Calu3 (cell line): ENCODE measurements at regions not wholly inside any gene's neighbourhood (a gene's known extent, or its start where the extent isn't known, plus 50 kb on each side); places are given as distances from the start of the nearest gene placed in this dataset.
A peak's percentile ranks its signal among the peaks of the same experiment; 100 is the strongest.

Experiments used
- BruUV-seq: library from RNA; stranded (reverse); fragments of 400-500 nt; replicated peaks from 2 replicates; lab custom pipeline; 2021; lab: Mats Ljungman, UMichigan
- CTCF ChIA-PET: fragments of 300-600 bp; sonication (Branson Sonifier 250); formaldehyde crosslinking; loops from one replicate; lab custom pipeline; 2022; ENCODE audit warnings: antibody characterized with exemption; lab: Charles Lee
- DNase-seq: peaks from one replicate; pipeline ENCODE4 v3.0.0; 2022
- H3K27ac Mint-ChIP-seq: one replicate; pipeline ENCODE4 v1.8.0; 2022; ENCODE audit warnings: mixed read lengths; ENCODE audit not compliant: unreplicated experiment
- H3K27me3 Mint-ChIP-seq: one replicate; pipeline ENCODE4 v1.8.0; 2022; ENCODE audit warnings: mixed read lengths; ENCODE audit not compliant: unreplicated experiment
- H3K36me3 Mint-ChIP-seq: one replicate; pipeline ENCODE4 v1.8.0; 2022; ENCODE audit warnings: mild to moderate bottlenecking, moderate library complexity, mixed read lengths; ENCODE audit not compliant: insufficient read depth, unreplicated experiment
- H3K4me1 Mint-ChIP-seq: one replicate; pipeline ENCODE4 v1.8.0; 2022; ENCODE audit warnings: mild to moderate bottlenecking, low read depth, mixed read lengths; ENCODE audit not compliant: unreplicated experiment
- H3K4me3 Mint-ChIP-seq: one replicate; pipeline ENCODE4 v1.8.0; 2022; ENCODE audit warnings: mild to moderate bottlenecking, low read depth, moderate library complexity, mixed read lengths; ENCODE audit not compliant: unreplicated experiment
- H3K9me3 Mint-ChIP-seq: one replicate; pipeline ENCODE4 v1.8.0; 2022; ENCODE audit warnings: low read depth, mixed read lengths; ENCODE audit not compliant: unreplicated experiment
- intact Hi-C: fragments of 100-400 bp; cut with micrococcal nuclease; formaldehyde crosslinking; loops from one replicate; pipeline ENCODE4 v1.10.0; 2022; ENCODE audit not compliant: unreplicated experiment
- TF ChIP-seq, protein P1 (sequence below): fragments of 200-600 bp; IDR thresholded peaks from one replicate; pipeline ENCODE4 v1.8.0; 2022; ENCODE audit warnings: antibody characterized with exemption; ENCODE audit not compliant: unreplicated experiment

DNA sequence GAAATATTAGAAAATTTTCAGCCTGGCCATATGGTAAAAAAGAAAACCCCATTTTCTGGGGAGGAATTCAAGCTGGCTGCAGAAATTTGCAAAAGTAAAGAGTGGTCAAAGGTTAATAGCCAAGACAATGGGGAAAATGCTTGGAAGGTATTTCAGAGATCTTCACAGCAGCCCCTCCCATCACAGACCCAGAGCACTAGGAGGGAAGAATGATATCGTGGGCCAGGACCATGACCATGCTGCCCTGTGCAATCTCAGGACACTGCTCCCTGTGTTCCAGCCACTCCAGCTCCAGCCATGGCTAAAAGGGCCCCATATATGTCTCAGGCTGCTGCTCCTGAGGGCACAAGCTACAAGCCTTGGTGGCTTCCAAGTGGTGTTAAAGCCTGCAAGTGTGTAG, 93.9 kb upstream of the AGAP1 start:
- Mint-ChIP-seq H3K4me3 (no peak overlapping the region), H3K4me1 (peaks cover 39% of the 10 kb centered on the region), H3K9me3 (peaks cover 7% of the 10 kb centered on the region), H3K27me3 (no peaks in the 10 kb centered on the region), H3K27ac (no peak overlapping the region), H3K36me3 (peaks cover 2% of the 10 kb centered on the region)
- no peak for DNase-seq
- TF ChIP-seq, protein P1, sequence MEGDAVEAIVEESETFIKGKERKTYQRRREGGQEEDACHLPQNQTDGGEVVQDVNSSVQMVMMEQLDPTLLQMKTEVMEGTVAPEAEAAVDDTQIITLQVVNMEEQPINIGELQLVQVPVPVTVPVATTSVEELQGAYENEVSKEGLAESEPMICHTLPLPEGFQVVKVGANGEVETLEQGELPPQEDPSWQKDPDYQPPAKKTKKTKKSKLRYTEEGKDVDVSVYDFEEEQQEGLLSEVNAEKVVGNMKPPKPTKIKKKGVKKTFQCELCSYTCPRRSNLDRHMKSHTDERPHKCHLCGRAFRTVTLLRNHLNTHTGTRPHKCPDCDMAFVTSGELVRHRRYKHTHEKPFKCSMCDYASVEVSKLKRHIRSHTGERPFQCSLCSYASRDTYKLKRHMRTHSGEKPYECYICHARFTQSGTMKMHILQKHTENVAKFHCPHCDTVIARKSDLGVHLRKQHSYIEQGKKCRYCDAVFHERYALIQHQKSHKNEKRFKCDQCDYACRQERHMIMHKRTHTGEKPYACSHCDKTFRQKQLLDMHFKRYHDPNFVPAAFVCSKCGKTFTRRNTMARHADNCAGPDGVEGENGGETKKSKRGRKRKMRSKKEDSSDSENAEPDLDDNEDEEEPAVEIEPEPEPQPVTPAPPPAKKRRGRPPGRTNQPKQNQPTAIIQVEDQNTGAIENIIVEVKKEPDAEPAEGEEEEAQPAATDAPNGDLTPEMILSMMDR = no peak
- intact Hi-C loops = loop anchor here (10.0 kb wide), 1 partner anchor 95 kb away; the partner anchor contains the start of gene AGAP1
- CTCF ChIA-PET = no interaction called here
- no TSS peak for BruUV-seq

DNA sequence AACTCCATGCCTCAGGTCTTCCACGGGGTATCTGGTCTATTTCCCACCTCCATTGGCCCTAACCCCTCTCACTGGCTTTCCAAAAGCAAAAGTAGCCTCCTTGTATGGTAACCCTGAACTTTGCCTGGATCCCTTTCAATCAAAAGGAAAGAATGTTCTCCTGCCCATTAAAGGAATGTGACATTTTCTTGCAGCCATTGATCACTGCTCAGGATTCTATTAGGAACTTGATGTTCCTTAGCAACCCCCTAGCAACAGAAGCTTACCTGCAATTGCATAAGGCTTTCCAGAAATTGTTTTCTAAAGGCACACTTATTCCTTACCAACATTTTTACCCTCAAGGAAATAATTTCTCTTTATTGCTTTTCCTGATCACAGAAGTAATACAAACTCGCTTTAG, 91.4 kb upstream of the AGAP1 start:
- H3K27ac Mint-ChIP-seq = peak overlapping the region; percentile 98
- H3K9me3 Mint-ChIP-seq = peaks cover 7% of the 10 kb centered on the region
- peaks cover 21% of the 10 kb centered on the region for H3K4me1 Mint-ChIP-seq
- CTCF ChIA-PET = interaction anchor here (1.0 kb wide), 1 partner anchor 15 kb away, joined by 3 read pairs; no protein-coding TSS in a partner anchor
- no peak overlapping the region for H3K4me3 Mint-ChIP-seq
- TF ChIP-seq, protein P1 = no peak
- intact Hi-C loops = no loop called here
- H3K36me3 Mint-ChIP-seq = no peaks in the 10 kb centered on the region
- BruUV-seq = no TSS peak
- peak; percentile 29 for DNase-seq
- H3K27me3 Mint-ChIP-seq = no peaks in the 10 kb centered on the region

DNA sequence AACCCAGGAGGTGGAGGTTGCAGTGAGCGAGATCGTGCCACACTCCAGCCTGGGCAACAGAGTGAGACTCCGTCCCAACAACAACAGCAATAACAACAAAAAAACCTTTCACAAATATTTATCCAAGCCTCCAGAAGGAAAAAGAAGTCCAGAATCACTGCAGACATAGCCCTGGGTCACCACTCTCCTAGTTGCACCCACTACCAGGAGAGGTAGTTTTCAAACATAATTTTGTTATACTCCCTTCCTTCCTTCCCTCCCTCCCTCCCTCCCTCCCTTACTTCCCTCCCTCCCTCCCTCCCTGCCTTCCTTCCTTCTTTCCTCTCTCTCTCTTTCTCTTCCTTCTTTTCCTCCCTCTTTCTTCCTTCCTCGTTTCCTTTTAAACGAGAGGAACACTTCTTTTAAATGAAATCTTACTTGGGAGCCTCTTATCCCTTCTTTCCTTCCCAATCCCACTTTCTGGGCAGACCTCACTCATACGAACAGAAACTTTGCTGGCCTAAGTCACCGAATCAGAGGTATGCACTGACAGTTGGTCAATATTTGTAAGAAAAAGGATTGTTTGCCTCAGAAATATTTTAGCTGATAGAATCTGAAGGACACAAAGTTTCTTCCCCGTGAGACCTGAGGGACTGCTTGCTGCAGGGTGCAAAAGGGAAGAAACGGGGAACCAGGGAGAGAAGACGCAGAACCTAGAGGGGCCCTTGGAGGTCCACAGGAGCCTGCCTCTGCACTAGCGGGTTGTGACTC, 88.1 kb upstream of the AGAP1 start:
- H3K27me3 Mint-ChIP-seq = peaks cover 3% of the 10 kb centered on the region
- no TSS peak for BruUV-seq

DNA sequence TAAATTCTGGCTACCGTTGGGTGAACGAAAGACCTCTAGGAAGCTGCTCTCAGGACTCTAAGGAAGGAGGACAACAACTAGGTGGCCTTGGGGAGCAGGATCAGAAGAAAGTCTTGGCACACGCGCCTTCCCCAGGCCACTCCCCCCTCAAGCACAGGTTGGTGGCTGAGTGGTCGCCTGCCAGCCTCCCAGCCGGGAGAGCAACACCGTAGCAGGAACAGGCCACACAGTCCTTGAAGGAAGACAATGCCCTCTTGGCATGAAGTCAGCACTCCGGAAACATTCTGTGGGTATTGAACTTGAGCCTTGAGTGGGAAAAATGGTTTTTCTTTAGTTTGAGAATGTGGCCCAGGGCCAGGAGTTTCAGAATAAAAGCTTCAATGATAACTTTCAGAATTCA, 87.4 kb upstream of the AGAP1 start:
- no peaks in the 10 kb centered on the region for H3K9me3 Mint-ChIP-seq

More for the DNA sequence above, 88.1 kb upstream of the AGAP1 start:
- Mint-ChIP-seq H3K4me3 (no peak overlapping the region), H3K36me3 (no peaks in the 10 kb centered on the region), H3K4me1 (peaks cover 29% of the 10 kb centered on the region), H3K27ac (no peak overlapping the region), H3K9me3 (no peaks in the 10 kb centered on the region)
- TF ChIP-seq, protein P1 = no peak
- intact Hi-C loops = no loop called here
- CTCF ChIA-PET = no interaction called here
- no peak for DNase-seq

More for the DNA sequence above, 87.4 kb upstream of the AGAP1 start:
- TF ChIP-seq, protein P1 = no peak
- peaks cover 29% of the 10 kb centered on the region for H3K4me1 Mint-ChIP-seq
- no TSS peak for BruUV-seq
- no peak for DNase-seq
- no peaks in the 10 kb centered on the region for H3K36me3 Mint-ChIP-seq
- CTCF ChIA-PET = interaction anchor here (0.7 kb wide), 1 partner anchor 36 kb away, joined by 3 read pairs; no protein-coding TSS in a partner anchor
- intact Hi-C loops = no loop called here
- H3K4me3 Mint-ChIP-seq = no peak overlapping the region
- no peak overlapping the region for H3K27ac Mint-ChIP-seq
- H3K27me3 Mint-ChIP-seq = peaks cover 9% of the 10 kb centered on the region
